HEK293 (cell line): ENCODE measurements at regions not wholly inside any gene's neighbourhood (a gene's known extent, or its start where the extent isn't known, plus 50 kb on each side); places are given as distances from the start of the nearest gene placed in this dataset.

Source experiments
- TRIM28 ChIP-seq: IDR thresholded peaks from 2 replicates; pipeline ENCODE4 v1.6.1; 2011; ENCODE audit warnings: low read length, control low read depth, borderline replicate concordance
- ZNF133 ChIP-seq: fragments of 450-650 bp; formaldehyde crosslinking; IDR thresholded peaks from 2 replicates; pipeline ENCODE4 v1.5.1; 2016; ENCODE audit warnings: missing biosample characterization, missing genetic modification characterization
- ZNF473 ChIP-seq: fragments of 450-650 bp; formaldehyde crosslinking; IDR thresholded peaks from 2 replicates; pipeline ENCODE4 v1.5.1; 2017; ENCODE audit warnings: missing biosample characterization, missing genetic modification characterization
- TF ChIP-seq, protein P1 (sequence below): fragments of 450-650 bp; formaldehyde crosslinking; IDR thresholded peaks from 2 replicates; pipeline ENCODE4 v1.5.1; 2016; ENCODE audit warnings: missing biosample characterization, missing genetic modification characterization

DNA sequence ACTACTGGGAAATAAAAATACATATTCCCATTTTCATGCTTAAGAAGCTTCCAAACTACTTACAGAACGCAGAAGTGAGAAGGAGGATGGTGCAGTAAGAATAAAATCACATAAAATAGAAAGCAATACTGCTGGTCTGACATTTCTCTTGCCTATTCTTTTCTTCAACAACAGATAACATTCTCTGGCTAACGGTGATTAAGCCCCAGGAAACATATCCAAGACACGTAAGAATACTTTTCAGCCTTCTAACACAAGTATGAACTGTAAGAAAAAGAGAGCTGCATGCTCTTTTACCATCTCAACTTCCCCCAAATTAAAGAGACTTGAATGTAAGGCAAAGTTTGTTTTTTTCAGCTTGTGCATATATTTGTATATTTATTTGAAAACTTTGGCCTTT is 156.1 kb upstream of the TARS1 start:
- TF ChIP-seq TRIM28 (no peak), ZNF473 (tag by site-specific recombination) (no peak), ZNF133 (tag by site-specific recombination) (no peak)
- TF ChIP-seq, protein P1, sequence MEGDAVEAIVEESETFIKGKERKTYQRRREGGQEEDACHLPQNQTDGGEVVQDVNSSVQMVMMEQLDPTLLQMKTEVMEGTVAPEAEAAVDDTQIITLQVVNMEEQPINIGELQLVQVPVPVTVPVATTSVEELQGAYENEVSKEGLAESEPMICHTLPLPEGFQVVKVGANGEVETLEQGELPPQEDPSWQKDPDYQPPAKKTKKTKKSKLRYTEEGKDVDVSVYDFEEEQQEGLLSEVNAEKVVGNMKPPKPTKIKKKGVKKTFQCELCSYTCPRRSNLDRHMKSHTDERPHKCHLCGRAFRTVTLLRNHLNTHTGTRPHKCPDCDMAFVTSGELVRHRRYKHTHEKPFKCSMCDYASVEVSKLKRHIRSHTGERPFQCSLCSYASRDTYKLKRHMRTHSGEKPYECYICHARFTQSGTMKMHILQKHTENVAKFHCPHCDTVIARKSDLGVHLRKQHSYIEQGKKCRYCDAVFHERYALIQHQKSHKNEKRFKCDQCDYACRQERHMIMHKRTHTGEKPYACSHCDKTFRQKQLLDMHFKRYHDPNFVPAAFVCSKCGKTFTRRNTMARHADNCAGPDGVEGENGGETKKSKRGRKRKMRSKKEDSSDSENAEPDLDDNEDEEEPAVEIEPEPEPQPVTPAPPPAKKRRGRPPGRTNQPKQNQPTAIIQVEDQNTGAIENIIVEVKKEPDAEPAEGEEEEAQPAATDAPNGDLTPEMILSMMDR (tag by site-specific recombination) = no peak
